ENCODE measurements at regions not wholly inside any gene's neighbourhood (a gene's known extent, or its start where the extent isn't known, plus 50 kb on each side); places are given as distances from the start of the nearest gene placed in this dataset.
A peak's percentile ranks its signal among the peaks of the same experiment; 100 is the strongest.

DNA sequence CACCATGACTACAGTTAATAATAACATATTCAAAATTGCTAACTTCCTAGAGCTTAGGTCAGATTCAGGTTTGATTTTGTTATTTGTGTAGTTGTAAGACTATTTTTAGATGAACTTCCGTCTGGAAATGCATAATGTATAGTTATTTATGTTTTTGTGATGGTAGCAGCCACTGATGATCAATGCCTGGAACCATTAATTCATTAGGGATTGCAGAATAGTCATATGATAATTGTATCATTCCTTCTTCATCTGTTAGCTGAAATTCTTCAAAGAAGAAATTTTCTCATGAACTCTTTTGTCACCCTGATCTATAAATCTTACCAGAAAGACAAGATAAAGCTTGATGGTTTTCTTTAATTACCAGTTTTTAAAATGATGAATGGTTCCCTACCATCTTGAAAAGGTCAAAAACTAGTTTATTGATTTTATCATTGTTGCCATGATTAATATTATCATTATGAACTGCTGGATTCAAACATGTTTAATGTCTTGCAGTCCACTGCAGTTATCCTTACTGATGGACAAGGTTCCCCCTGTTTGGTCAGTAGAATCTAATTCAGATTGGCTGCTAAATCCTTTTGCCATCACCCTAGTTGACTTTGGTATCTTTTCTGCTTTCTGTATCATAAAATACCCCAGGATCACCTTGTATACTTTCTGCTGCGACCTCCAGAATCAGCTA, 433.3 kb downstream of the GPAM start:
- Histone ChIP-seq H3K36me3 (ENCODE audit: low read depth) (no peaks in the 10 kb centered on the region), H3K4me2 (no peak overlapping the region), H3K9me3 (ENCODE audit: insufficient read depth, low read depth) (no peaks in the 10 kb centered on the region), H3K27ac (no peak overlapping the region), H3K79me2 (ENCODE audit: low read depth) (no peaks in the 10 kb centered on the region), H3K9me2 (ENCODE audit: insufficient read depth) (no peaks in the 10 kb centered on the region), H3K4me3 (no peak overlapping the region), H4K20me1 (ENCODE audit: insufficient read depth) (no peaks in the 10 kb centered on the region), H3F3A (ENCODE audit: insufficient read depth, low read depth) (no peaks in the 10 kb centered on the region), H3K27me3 (ENCODE audit: insufficient read depth, low read depth) (no peaks in the 10 kb centered on the region), H3K4me1 (replicated peaks; ENCODE audit: insufficient read depth) (no peaks in the 10 kb centered on the region), H2AFZ (no peak overlapping the region)
- BruUV-seq (replicated peaks), result no TSS peak
- ChIA-PET POLR2A (ENCODE audit: unreplicated experiment) (no interaction called here), CTCF (no interaction called here)
- TF ChIP-seq CTCF (conservative IDR thresholded peaks at IDR 0.05) (no peak), EZH2 (IDR thresholded peaks at IDR 0.05; ENCODE audit: low read depth) (no peak)
- intact Hi-C loops (cut with micrococcal nuclease; ENCODE audit: unreplicated experiment), result no loop called here
- DNase-seq, result no peak

DNA sequence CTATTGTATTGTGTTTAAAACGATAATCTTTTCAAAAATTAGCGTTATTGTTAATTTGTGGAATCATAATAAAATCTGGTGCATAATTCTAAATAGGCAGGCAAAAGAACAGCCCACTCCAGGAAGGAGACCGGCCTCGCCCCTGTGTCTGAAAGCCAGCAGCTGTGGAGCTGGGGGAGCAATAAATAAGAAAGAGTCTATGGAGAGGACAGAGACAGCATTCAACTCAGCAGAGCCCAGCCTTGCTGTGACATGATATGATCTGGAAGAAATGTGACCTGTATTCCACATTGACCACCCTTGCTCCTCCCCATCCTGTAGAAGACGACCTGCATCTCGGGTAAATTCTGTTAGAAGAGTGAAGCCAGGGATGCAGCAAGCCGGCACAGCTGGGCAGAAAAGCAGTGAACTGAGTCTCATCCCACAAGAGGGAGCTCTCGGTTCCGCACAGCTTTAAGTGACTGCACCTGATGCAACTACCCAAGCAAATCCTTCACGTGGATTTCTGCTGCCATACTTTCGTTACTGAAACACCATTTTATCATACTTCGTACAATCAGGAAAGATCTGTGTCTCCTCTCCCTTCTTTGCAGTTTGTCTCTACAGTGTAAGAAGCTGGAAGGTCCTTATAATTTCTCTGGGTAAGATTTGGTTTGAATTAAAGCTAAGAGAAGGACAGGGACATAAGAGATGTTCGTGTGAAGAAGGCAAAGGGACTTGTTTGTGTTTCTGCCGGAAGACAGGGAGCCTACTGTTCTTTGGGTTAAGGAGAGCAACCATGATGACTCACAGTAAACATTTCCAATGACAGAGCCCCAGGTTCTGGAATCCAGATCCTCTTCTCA, 427.1 kb downstream of the GPAM start:
- BruUV-seq (replicated peaks), result no TSS peak
- ChIA-PET POLR2A (ENCODE audit: unreplicated experiment) (no interaction called here), CTCF (no interaction called here)
- intact Hi-C loops (cut with micrococcal nuclease; ENCODE audit: unreplicated experiment), result no loop called here
- no peaks in the 10 kb centered on the region for H3F3A ChIP-seq (ENCODE audit: insufficient read depth, low read depth)
- no peaks in the 10 kb centered on the region for H4K20me1 ChIP-seq (ENCODE audit: insufficient read depth)
- H3K36me3 ChIP-seq (ENCODE audit: low read depth), result no peaks in the 10 kb centered on the region
- H3K27ac ChIP-seq, result no peak overlapping the region
- no peaks in the 10 kb centered on the region for H3K9me3 ChIP-seq (ENCODE audit: insufficient read depth, low read depth)
- peak in 1 of 2 experiments; percentile 3 for DNase-seq
- TF ChIP-seq EZH2 (IDR thresholded peaks at IDR 0.05; ENCODE audit: low read depth) (no peak), CTCF (conservative IDR thresholded peaks at IDR 0.05) (peak; percentile 51; the same call in 1 of the 2 replicates)
- no peaks in the 10 kb centered on the region for H3K4me1 ChIP-seq (replicated peaks; ENCODE audit: insufficient read depth)
- no peaks in the 10 kb centered on the region for H3K27me3 ChIP-seq (ENCODE audit: insufficient read depth, low read depth)
- no peak overlapping the region for H3K4me2 ChIP-seq
- H3K9me2 ChIP-seq (ENCODE audit: insufficient read depth), result no peaks in the 10 kb centered on the region
- H3K79me2 ChIP-seq (ENCODE audit: low read depth), result no peaks in the 10 kb centered on the region
- H2AFZ ChIP-seq, result no peak overlapping the region
- H3K4me3 ChIP-seq, result no peak overlapping the region

DNA sequence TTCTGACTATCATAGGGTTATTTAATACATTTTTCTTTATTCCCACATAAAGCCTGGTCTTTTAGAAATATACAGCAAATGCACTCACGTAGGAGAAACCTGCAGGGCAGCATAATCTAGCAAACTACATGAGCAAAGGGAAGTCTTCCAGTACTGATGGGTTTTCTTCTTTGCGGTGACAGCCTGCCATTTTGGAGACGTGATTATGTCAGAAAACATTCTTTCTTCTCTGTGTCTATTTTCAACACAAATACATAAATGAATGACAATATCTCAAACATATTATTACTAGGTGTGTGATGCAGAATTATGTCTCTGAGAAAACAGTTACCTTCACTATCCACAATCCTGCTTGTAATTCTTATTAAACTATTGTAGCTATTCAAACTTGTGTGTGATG, 425.0 kb downstream of the GPAM start:
- H4K20me1 ChIP-seq (ENCODE audit: insufficient read depth), result no peaks in the 10 kb centered on the region
- POLR2A ChIA-PET (ENCODE audit: unreplicated experiment), result no interaction called here
- intact Hi-C loops (cut with micrococcal nuclease; ENCODE audit: unreplicated experiment), result no loop called here

More for the DNA sequence above, 425.0 kb downstream of the GPAM start:
- H3K4me3 ChIP-seq, result no peak overlapping the region
- H3K27me3 ChIP-seq (ENCODE audit: insufficient read depth, low read depth), result no peaks in the 10 kb centered on the region
- BruUV-seq (replicated peaks), result no TSS peak
- no peaks in the 10 kb centered on the region for H3K36me3 ChIP-seq (ENCODE audit: low read depth)
- H3K4me1 ChIP-seq (replicated peaks; ENCODE audit: insufficient read depth), result no peaks in the 10 kb centered on the region
- H3K9me3 ChIP-seq (ENCODE audit: insufficient read depth, low read depth), result no peaks in the 10 kb centered on the region
- no peak overlapping the region for H3K27ac ChIP-seq
- TF ChIP-seq CTCF (conservative IDR thresholded peaks at IDR 0.05), result no peak
- no peak for TF ChIP-seq EZH2 (IDR thresholded peaks at IDR 0.05; ENCODE audit: low read depth)
- H3K79me2 ChIP-seq (ENCODE audit: low read depth), result no peaks in the 10 kb centered on the region
- no peaks in the 10 kb centered on the region for H3F3A ChIP-seq (ENCODE audit: insufficient read depth, low read depth)
- H2AFZ ChIP-seq, result no peak overlapping the region
- H3K4me2 ChIP-seq, result no peak overlapping the region
- DNase-seq, result no peak
- H3K9me2 ChIP-seq (ENCODE audit: insufficient read depth), result no peaks in the 10 kb centered on the region
- CTCF ChIA-PET, result no interaction called here
